ENCODE measurements at regions not wholly inside any gene's neighbourhood (a gene's known extent, or its start where the extent isn't known, plus 50 kb on each side); places are given as distances from the start of the nearest gene placed in this dataset.

DNA sequence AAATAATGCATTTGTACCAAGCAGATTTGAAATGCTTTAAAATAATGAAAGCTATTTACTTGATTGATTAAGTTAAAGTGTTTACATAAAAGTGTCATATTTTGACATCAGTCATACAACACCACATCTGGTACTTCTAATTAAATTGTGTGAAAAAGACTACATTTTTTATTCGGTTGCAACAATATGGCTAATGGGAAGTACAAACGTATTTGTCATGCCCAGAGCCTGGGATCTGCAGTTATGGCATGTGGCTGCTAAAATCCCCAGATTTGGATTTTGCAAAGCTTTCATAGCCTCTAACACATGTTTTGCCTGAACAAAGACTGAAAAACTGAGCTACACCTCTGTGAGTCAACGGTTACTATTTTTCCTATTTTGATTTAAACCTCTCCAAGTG is 66.6 kb downstream of the LLPH start:
- no peaks in the 10 kb centered on the region for H3K9me3 ChIP-seq (ENCODE audit: control insufficient read depth, insufficient read depth, low read depth, low read length)
- ChIA-PET CTCF (interaction anchor here (0.7 to 1.3 kb wide), 3 partner anchors 9 to 1301 kb away, joined by 3 read pairs; no protein-coding TSS in a partner anchor), POLR2A (no interaction called here)
- no peak overlapping the region for H3K4me3 ChIP-seq (ENCODE audit: low read depth, low read length)
- H3K4me1 ChIP-seq (ENCODE audit: control insufficient read depth, insufficient read depth, low read length) = peaks cover 62% of the 10 kb centered on the region
- H3K36me3 ChIP-seq (ENCODE audit: control insufficient read depth in 2 of 2, insufficient read depth in 1 of 2, low read length in 2 of 2) = no peaks in the 10 kb centered on the region
- TF ChIP-seq ZNF664 (tag by site-specific recombination; IDR thresholded peaks at IDR 0.05) = no peak
- TF ChIP-seq ZNF558 (tag by site-specific recombination; IDR thresholded peaks at IDR 0.05) = no peak
- TF ChIP-seq, protein P1, sequence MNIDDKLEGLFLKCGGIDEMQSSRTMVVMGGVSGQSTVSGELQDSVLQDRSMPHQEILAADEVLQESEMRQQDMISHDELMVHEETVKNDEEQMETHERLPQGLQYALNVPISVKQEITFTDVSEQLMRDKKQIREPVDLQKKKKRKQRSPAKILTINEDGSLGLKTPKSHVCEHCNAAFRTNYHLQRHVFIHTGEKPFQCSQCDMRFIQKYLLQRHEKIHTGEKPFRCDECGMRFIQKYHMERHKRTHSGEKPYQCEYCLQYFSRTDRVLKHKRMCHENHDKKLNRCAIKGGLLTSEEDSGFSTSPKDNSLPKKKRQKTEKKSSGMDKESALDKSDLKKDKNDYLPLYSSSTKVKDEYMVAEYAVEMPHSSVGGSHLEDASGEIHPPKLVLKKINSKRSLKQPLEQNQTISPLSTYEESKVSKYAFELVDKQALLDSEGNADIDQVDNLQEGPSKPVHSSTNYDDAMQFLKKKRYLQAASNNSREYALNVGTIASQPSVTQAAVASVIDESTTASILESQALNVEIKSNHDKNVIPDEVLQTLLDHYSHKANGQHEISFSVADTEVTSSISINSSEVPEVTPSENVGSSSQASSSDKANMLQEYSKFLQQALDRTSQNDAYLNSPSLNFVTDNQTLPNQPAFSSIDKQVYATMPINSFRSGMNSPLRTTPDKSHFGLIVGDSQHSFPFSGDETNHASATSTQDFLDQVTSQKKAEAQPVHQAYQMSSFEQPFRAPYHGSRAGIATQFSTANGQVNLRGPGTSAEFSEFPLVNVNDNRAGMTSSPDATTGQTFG (tag by site-specific recombination; IDR thresholded peaks at IDR 0.05; ENCODE audit: borderline replicate concordance) = no peak
- TF ChIP-seq TCF7L2 (IDR thresholded peaks at IDR 0.05; ENCODE audit: borderline replicate concordance, low read depth, low read length) = no peak
- 0 out of 2 replicates have a peak, but pooled peaks have one; percentile 41 for TF ChIP-seq PRDM6 (tag by site-specific recombination; IDR thresholded peaks at IDR 0.05)
- TF ChIP-seq ZNF654 (tag by site-specific recombination; IDR thresholded peaks at IDR 0.05; ENCODE audit: low read depth) = no peak
- TF ChIP-seq ZNF658 (tag by site-specific recombination; IDR thresholded peaks at IDR 0.05) = no peak
- TF ChIP-seq ZNF560 (tag by site-specific recombination; IDR thresholded peaks at IDR 0.05; ENCODE audit: borderline replicate concordance) = no peak
- no peak overlapping the region for H3K27ac ChIP-seq (ENCODE audit: extremely low read depth, low read depth, low read length)

- TF ChIP-seq ZNF48 (tag by site-specific recombination; IDR thresholded peaks at IDR 0.05) = no peak
- TF ChIP-seq ZNF585B (tag by site-specific recombination; IDR thresholded peaks at IDR 0.05) = no peak
- TF ChIP-seq ZNF670 (tag by site-specific recombination; IDR thresholded peaks at IDR 0.05; ENCODE audit: low read depth) = no peak
- TF ChIP-seq ZNF311 (tag by site-specific recombination; IDR thresholded peaks at IDR 0.05; ENCODE audit: borderline replicate concordance) = no peak
- no peak for TF ChIP-seq GLI2 (tag by site-specific recombination; IDR thresholded peaks at IDR 0.05; ENCODE audit: borderline replicate concordance, low read depth)
- POLR2A ChIA-PET = no interaction called here
- no peak overlapping the region for H3K27ac ChIP-seq (ENCODE audit: extremely low read depth, low read depth, low read length)
These were observed 68.3 kb downstream of the LLPH start for GRCh38 chr12:66062290-66062625.

DNA sequence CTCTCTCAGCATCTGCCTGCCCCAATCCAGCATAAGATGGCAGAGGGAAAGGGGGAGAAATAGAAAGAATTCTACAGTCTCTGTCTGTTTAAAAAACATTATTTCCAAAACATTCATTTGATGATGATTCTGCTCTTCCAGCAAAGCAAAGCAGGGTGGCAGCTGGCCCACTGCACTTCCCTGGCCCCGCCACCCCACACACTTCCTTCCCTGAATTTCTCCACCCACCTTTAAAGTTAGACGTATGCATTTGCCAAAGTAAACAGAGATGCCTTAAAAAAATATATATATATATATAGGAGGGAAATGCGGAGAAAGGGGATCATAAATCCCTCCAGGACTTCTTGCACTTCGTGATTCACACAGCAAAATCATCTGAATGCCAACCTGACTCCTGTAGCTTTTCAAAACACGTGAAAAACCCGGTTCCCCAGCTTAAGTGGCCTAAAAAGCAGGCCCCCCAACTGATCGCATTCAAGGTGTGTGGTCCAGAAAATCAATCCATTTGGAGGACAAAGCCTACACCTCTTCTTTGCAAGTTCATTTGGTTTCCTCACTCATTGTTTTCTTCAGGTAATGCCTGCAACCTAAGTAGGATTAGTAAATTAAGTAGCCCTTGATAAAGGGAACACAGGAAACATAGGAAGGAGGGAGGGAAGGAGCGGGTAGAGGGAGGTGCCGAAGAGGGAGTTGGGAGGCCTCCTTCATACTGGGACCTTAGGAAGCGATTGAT is 68.8 kb downstream of the LLPH start:
- Histone ChIP-seq H3K4me1 (ENCODE audit: control insufficient read depth, insufficient read depth, low read length) (peaks cover 52% of the 10 kb centered on the region), H3K27ac (ENCODE audit: extremely low read depth, low read depth, low read length) (no peak overlapping the region), H3K9me3 (ENCODE audit: control insufficient read depth, insufficient read depth, low read depth, low read length) (no peaks in the 10 kb centered on the region), H3K36me3 (ENCODE audit: control insufficient read depth in 2 of 2, insufficient read depth in 1 of 2, low read length in 2 of 2) (no peaks in the 10 kb centered on the region), H3K4me3 (ENCODE audit: low read depth, low read length) (no peak overlapping the region)
- CTCF ChIA-PET = interaction anchor here (0.6 kb wide), 1 partner anchor 67 kb away, joined by 3 read pairs; no protein-coding TSS in a partner anchor
- POLR2A ChIA-PET = interaction anchor here (0.6 kb wide), 1 partner anchor 12 kb away, joined by 5 read pairs; no protein-coding TSS in a partner anchor
- TF ChIP-seq ZNF302 (tag by site-specific recombination; IDR thresholded peaks at IDR 0.05; ENCODE audit: low read depth) (no peak), HOXD13 (CRISPR knock-in tag; IDR thresholded peaks at IDR 0.05; ENCODE audit: borderline replicate concordance) (no peak), ZNF423 (tag by site-specific recombination; IDR thresholded peaks at IDR 0.05) (no peak), ZNF561 (tag by site-specific recombination; IDR thresholded peaks at IDR 0.05; ENCODE audit: borderline replicate concordance) (no peak), ZNF354C (tag by site-specific recombination; IDR thresholded peaks at IDR 0.05; ENCODE audit: borderline replicate concordance, low read depth) (no peak), ZNF585B (tag by site-specific recombination; IDR thresholded peaks at IDR 0.05) (no peak), ZNF292 (tag by site-specific recombination; IDR thresholded peaks at IDR 0.05; ENCODE audit: borderline replicate concordance, low read depth) (no peak), ZNF621 (tag by site-specific recombination; IDR thresholded peaks at IDR 0.05) (no peak), SCRT1 (tag by site-specific recombination; IDR thresholded peaks at IDR 0.05; ENCODE audit: borderline replicate concordance) (no peak), ZIC2 (tag by site-specific recombination; IDR thresholded peaks at IDR 0.05) (no peak), ZBTB49 (tag by site-specific recombination; IDR thresholded peaks at IDR 0.05; ENCODE audit: low read depth) (no peak), ZNF624 (tag by site-specific recombination; IDR thresholded peaks at IDR 0.05) (no peak), KLF7 (tag by site-specific recombination; IDR thresholded peaks at IDR 0.05; ENCODE audit: borderline replicate concordance) (no peak), ZBTB1 (tag by site-specific recombination; IDR thresholded peaks at IDR 0.05) (no peak)

More at GRCh38 chr12:66062290-66062625, 68.3 kb downstream of the LLPH start:
- H3K4me1 ChIP-seq (ENCODE audit: control insufficient read depth, insufficient read depth, low read length) = peaks cover 58% of the 10 kb centered on the region
- H3K36me3 ChIP-seq (ENCODE audit: control insufficient read depth in 2 of 2, insufficient read depth in 1 of 2, low read length in 2 of 2) = no peaks in the 10 kb centered on the region
- H3K9me3 ChIP-seq (ENCODE audit: control insufficient read depth, insufficient read depth, low read depth, low read length) = no peaks in the 10 kb centered on the region
- CTCF ChIA-PET = no interaction called here
- H3K4me3 ChIP-seq (ENCODE audit: low read depth, low read length) = no peak overlapping the region
